Activated CD4-positive, alpha-beta memory T cell treated with anti-CD3 and anti-CD28 coated beads, Interleukin-2, amount 10 ng/mL, durations not matched to agents 7 days and 5 days (primary cell): ENCODE measurements at regions not wholly inside any gene's neighbourhood (a gene's known extent, or its start where the extent isn't known, plus 50 kb on each side); places are given as distances from the start of the nearest gene placed in this dataset.
"Not testable (repeated sequence)": the region's sequence is repeated elsewhere in the genome, so short reads cannot be mapped to it uniquely, and the experiment has no call there.

ENCODE experiments used
- CTCF ChIA-PET: fragments of 350-600 bp; sonication (Branson Sonifier 250); formaldehyde crosslinking; loops from one replicate; lab custom pipeline; 2021; ENCODE audit warnings: antibody characterized with exemption, inconsistent platforms; lab: Charles Lee
- POLR2A ChIA-PET: fragments of 350-600 bp; sonication (Branson Sonifier 250); formaldehyde crosslinking; loops from one replicate; lab custom pipeline; 2021; ENCODE audit warnings: antibody characterized with exemption; lab: Charles Lee
- DNase-seq: peaks from one replicate; pipeline ENCODE4 v3.0.0-alpha.2; 2020
- H3K27ac Mint-ChIP-seq: one replicate; pipeline ENCODE4 v1.8.0; 2021; ENCODE audit warnings: mild to moderate bottlenecking, mixed read lengths
- H3K27me3 Mint-ChIP-seq: one replicate; pipeline ENCODE4 v1.8.0; 2021; ENCODE audit warnings: mixed read lengths
- H3K36me3 Mint-ChIP-seq: one replicate; pipeline ENCODE4 v1.8.0; 2021; ENCODE audit warnings: low read depth, mixed read lengths
- H3K4me1 Mint-ChIP-seq: one replicate; pipeline ENCODE4 v1.8.0; 2021; ENCODE audit warnings: mixed read lengths
- H3K4me3 Mint-ChIP-seq: one replicate; pipeline ENCODE4 v1.8.0; 2021; ENCODE audit warnings: mild to moderate bottlenecking, mixed read lengths
- H3K9me3 Mint-ChIP-seq: one replicate; pipeline ENCODE4 v1.8.0; 2021; ENCODE audit warnings: mixed read lengths

- Mint-ChIP-seq H3K4me3 (no peak overlapping the region), H3K27ac (no peak overlapping the region), H3K27me3 (no peaks in the 10 kb centered on the region), H3K4me1 (no peaks in the 10 kb centered on the region), H3K36me3 (no peaks in the 10 kb centered on the region), H3K9me3 (no peaks in the 10 kb centered on the region)
- POLR2A ChIA-PET: no interaction called here
- DNase-seq: no peak
- CTCF ChIA-PET: no interaction called here
Observed at GRCh38 chr11:121886005-121886734, 229.8 kb downstream of the BLID start.

- no peaks in the 10 kb centered on the region for H3K36me3 Mint-ChIP-seq
- no peak for DNase-seq
- H3K27me3 Mint-ChIP-seq: no peaks in the 10 kb centered on the region
- H3K4me1 Mint-ChIP-seq: no peaks in the 10 kb centered on the region
- no peaks in the 10 kb centered on the region for H3K9me3 Mint-ChIP-seq
- ChIA-PET CTCF (no interaction called here), POLR2A (no interaction called here)
- no peak overlapping the region for H3K4me3 Mint-ChIP-seq
- no peak overlapping the region for H3K27ac Mint-ChIP-seq
Observed at GRCh38 chr11:121884626-121885025, 231.4 kb downstream of the BLID start.

GRCh38 chr11:121881806-121882205, 234.2 kb downstream of the BLID start:
- H3K4me3 Mint-ChIP-seq: no peak overlapping the region
- no peaks in the 10 kb centered on the region for H3K4me1 Mint-ChIP-seq
- no peak overlapping the region for H3K27ac Mint-ChIP-seq
- H3K9me3 Mint-ChIP-seq: no peaks in the 10 kb centered on the region
- POLR2A ChIA-PET: no interaction called here
- CTCF ChIA-PET: no interaction called here
- H3K27me3 Mint-ChIP-seq: no peaks in the 10 kb centered on the region
- no peak for DNase-seq
- no peaks in the 10 kb centered on the region for H3K36me3 Mint-ChIP-seq

- DNase-seq: no peak
- no peak overlapping the region for H3K4me3 Mint-ChIP-seq
- POLR2A ChIA-PET: no interaction called here
- no peaks in the 10 kb centered on the region for H3K4me1 Mint-ChIP-seq
- no peaks in the 10 kb centered on the region for H3K27me3 Mint-ChIP-seq
- H3K27ac Mint-ChIP-seq: no peak overlapping the region
- H3K9me3 Mint-ChIP-seq: no peaks in the 10 kb centered on the region
- CTCF ChIA-PET: no interaction called here
- no peaks in the 10 kb centered on the region for H3K36me3 Mint-ChIP-seq
Observed at GRCh38 chr11:121877152-121877551, 238.9 kb downstream of the BLID start.

- no peak for DNase-seq
- no peak overlapping the region for H3K4me3 Mint-ChIP-seq
- no peaks in the 10 kb centered on the region for H3K4me1 Mint-ChIP-seq
- CTCF ChIA-PET: no interaction called here
- no peaks in the 10 kb centered on the region for H3K36me3 Mint-ChIP-seq
- no peaks in the 10 kb centered on the region for H3K9me3 Mint-ChIP-seq
- H3K27me3 Mint-ChIP-seq: no peaks in the 10 kb centered on the region
- POLR2A ChIA-PET: no interaction called here
- no peak overlapping the region for H3K27ac Mint-ChIP-seq
Observed at GRCh38 chr11:121873766-121874165, 242.2 kb downstream of the BLID start.

- Mint-ChIP-seq H3K4me1 (no peaks in the 10 kb centered on the region), H3K36me3 (no peaks in the 10 kb centered on the region), H3K9me3 (no peaks in the 10 kb centered on the region), H3K4me3 (no peak overlapping the region), H3K27ac (no peak overlapping the region), H3K27me3 (no peaks in the 10 kb centered on the region)
- CTCF ChIA-PET: no interaction called here
- POLR2A ChIA-PET: no interaction called here
- DNase-seq: no peak
Observed at GRCh38 chr11:121872356-121872755, 243.7 kb downstream of the BLID start.

- Mint-ChIP-seq H3K9me3 (peaks cover under 1% of the 10 kb centered on the region), H3K4me3 (no peak overlapping the region), H3K4me1 (no peaks in the 10 kb centered on the region), H3K27ac (no peak overlapping the region), H3K36me3 (no peaks in the 10 kb centered on the region), H3K27me3 (no peaks in the 10 kb centered on the region)
- ChIA-PET CTCF (no interaction called here), POLR2A (no interaction called here)
- no peak for DNase-seq
Observed at GRCh38 chr11:121870206-121871045, 245.6 kb downstream of the BLID start.

GRCh38 chr11:121869478-121869877, 246.5 kb downstream of the BLID start:
- Mint-ChIP-seq H3K36me3 (no peaks in the 10 kb centered on the region), H3K4me1 (no peaks in the 10 kb centered on the region), H3K9me3 (peaks cover 2% of the 10 kb centered on the region), H3K4me3 (no peak overlapping the region), H3K27me3 (no peaks in the 10 kb centered on the region), H3K27ac (no peak overlapping the region)
- ChIA-PET POLR2A (no interaction called here), CTCF (no interaction called here)
- no peak for DNase-seq

GRCh38 chr11:121866754-121867153, 249.3 kb downstream of the BLID start:
- no peak for DNase-seq
- Mint-ChIP-seq H3K27ac (no peak overlapping the region), H3K27me3 (no peaks in the 10 kb centered on the region), H3K36me3 (no peaks in the 10 kb centered on the region), H3K9me3 (peaks cover 2% of the 10 kb centered on the region), H3K4me1 (no peaks in the 10 kb centered on the region), H3K4me3 (no peak overlapping the region)
- ChIA-PET POLR2A (no interaction called here), CTCF (no interaction called here)

GRCh38 chr11:121864660-121865059, 251.4 kb downstream of the BLID start:
- Mint-ChIP-seq H3K36me3 (no peaks in the 10 kb centered on the region), H3K27me3 (no peaks in the 10 kb centered on the region), H3K27ac (no peak overlapping the region), H3K4me3 (no peak overlapping the region), H3K9me3 (peaks cover 2% of the 10 kb centered on the region), H3K4me1 (no peaks in the 10 kb centered on the region)
- CTCF ChIA-PET: no interaction called here
- POLR2A ChIA-PET: no interaction called here
- DNase-seq: no peak

- Mint-ChIP-seq H3K27ac (no peak overlapping the region), H3K4me3 (no peak overlapping the region), H3K36me3 (no peaks in the 10 kb centered on the region), H3K4me1 (no peaks in the 10 kb centered on the region), H3K9me3 (peaks cover 2% of the 10 kb centered on the region), H3K27me3 (no peaks in the 10 kb centered on the region)
- no peak for DNase-seq
- CTCF ChIA-PET: no interaction called here
- POLR2A ChIA-PET: no interaction called here
Observed at GRCh38 chr11:121863126-121863525, 252.9 kb downstream of the BLID start.

GRCh38 chr11:121855138-121855537, 260.9 kb downstream of the BLID start:
- H3K4me3 Mint-ChIP-seq, POLR2A ChIA-PET, H3K27ac Mint-ChIP-seq, H3K27me3 Mint-ChIP-seq, H3K9me3 Mint-ChIP-seq, DNase-seq, H3K4me1 Mint-ChIP-seq, CTCF ChIA-PET, H3K36me3 Mint-ChIP-seq: not testable (repeated sequence)

GRCh38 chr11:121844016-121844415, 272.0 kb downstream of the BLID start:
- Mint-ChIP-seq H3K36me3 (no peaks in the 10 kb centered on the region), H3K27ac (no peak overlapping the region), H3K27me3 (no peaks in the 10 kb centered on the region), H3K4me3 (no peak overlapping the region), H3K4me1 (no peaks in the 10 kb centered on the region), H3K9me3 (peaks cover 2% of the 10 kb centered on the region)
- ChIA-PET CTCF (no interaction called here), POLR2A (no interaction called here)
- DNase-seq: no peak

GRCh38 chr11:121842192-121842585, 273.8 kb downstream of the BLID start:
- no peaks in the 10 kb centered on the region for H3K36me3 Mint-ChIP-seq

More at GRCh38 chr11:121842192-121842585, 273.8 kb downstream of the BLID start:
- Mint-ChIP-seq H3K4me3 (no peak overlapping the region), H3K27ac (no peak overlapping the region), H3K4me1 (no peaks in the 10 kb centered on the region), H3K9me3 (peaks cover 2% of the 10 kb centered on the region), H3K27me3 (no peaks in the 10 kb centered on the region)
- CTCF ChIA-PET: no interaction called here
- DNase-seq: no peak
- POLR2A ChIA-PET: no interaction called here
